Stimulated activated naive CD8-positive, alpha-beta T cell treated with anti-CD3 and anti-CD28 coated beads, Interleukin-15, Interleukin-2, amounts not matched to agents 100 ng/mL and 50 ng/mL, for 24 hours (primary cell): ENCODE measurements at regions not wholly inside any gene's neighbourhood (a gene's known extent, or its start where the extent isn't known, plus 50 kb on each side); places are given as distances from the start of the nearest gene placed in this dataset.

Experiments used
- H3K27ac Mint-ChIP-seq: one replicate; pipeline ENCODE4 v1.8.0; 2021; ENCODE audit warnings: mild to moderate bottlenecking, mixed read lengths
- H3K27me3 Mint-ChIP-seq: one replicate; pipeline ENCODE4 v1.8.0; 2021; ENCODE audit warnings: mixed read lengths
- H3K36me3 Mint-ChIP-seq: one replicate; pipeline ENCODE4 v1.8.0; 2021; ENCODE audit warnings: low read depth, mixed read lengths
- H3K4me1 Mint-ChIP-seq: one replicate; pipeline ENCODE4 v1.8.0; 2021; ENCODE audit warnings: low read depth, mixed read lengths
- H3K4me3 Mint-ChIP-seq: one replicate; pipeline ENCODE4 v1.8.0; 2021; ENCODE audit warnings: mild to moderate bottlenecking, mixed read lengths
- H3K9me3 Mint-ChIP-seq: one replicate; pipeline ENCODE4 v1.8.0; 2021; ENCODE audit warnings: mixed read lengths

- H3K4me1 Mint-ChIP-seq, result peaks cover 11% of the 10 kb centered on the region
- no peak overlapping the region for H3K27ac Mint-ChIP-seq
- peak overlapping the region; percentile 10 for H3K4me3 Mint-ChIP-seq
- no peaks in the 10 kb centered on the region for H3K36me3 Mint-ChIP-seq
- peaks cover 18% of the 10 kb centered on the region for H3K27me3 Mint-ChIP-seq
- no peaks in the 10 kb centered on the region for H3K9me3 Mint-ChIP-seq
Observed at GRCh38 chr22:44595841-44596341, 97.9 kb upstream of the RTL6 start.

GRCh38 chr22:44594951-44595350 is 96.9 kb upstream of the RTL6 start:
- Mint-ChIP-seq H3K9me3 (no peaks in the 10 kb centered on the region), H3K4me3 (no peak overlapping the region), H3K27me3 (peaks cover 18% of the 10 kb centered on the region), H3K4me1 (peaks cover 11% of the 10 kb centered on the region), H3K36me3 (no peaks in the 10 kb centered on the region), H3K27ac (no peak overlapping the region)

- Mint-ChIP-seq H3K27me3 (peaks cover 26% of the 10 kb centered on the region), H3K27ac (no peak overlapping the region)
Observed at GRCh38 chr22:44592824-44593148, 94.8 kb upstream of the RTL6 start.

GRCh38 chr22:44592126-44592823 is 94.2 kb upstream of the RTL6 start:
- Mint-ChIP-seq H3K27ac (no peak overlapping the region), H3K4me1 (peaks cover 11% of the 10 kb centered on the region), H3K36me3 (no peaks in the 10 kb centered on the region), H3K4me3 (no peak overlapping the region), H3K9me3 (peaks cover 3% of the 10 kb centered on the region), H3K27me3 (peaks cover 29% of the 10 kb centered on the region)

More at GRCh38 chr22:44592824-44593148, 94.8 kb upstream of the RTL6 start:
- Mint-ChIP-seq H3K9me3 (peaks cover 3% of the 10 kb centered on the region), H3K36me3 (no peaks in the 10 kb centered on the region), H3K4me3 (no peak overlapping the region), H3K4me1 (peaks cover 11% of the 10 kb centered on the region)

- Mint-ChIP-seq H3K27me3 (peaks cover 35% of the 10 kb centered on the region), H3K36me3 (no peaks in the 10 kb centered on the region), H3K27ac (no peak overlapping the region), H3K9me3 (peaks cover 3% of the 10 kb centered on the region), H3K4me1 (peaks cover 16% of the 10 kb centered on the region), H3K4me3 (no peak overlapping the region)
Observed at GRCh38 chr22:44591146-44591790, 93.2 kb upstream of the RTL6 start.

GRCh38 chr22:44590291-44590690 is 92.3 kb upstream of the RTL6 start:
- H3K4me1 Mint-ChIP-seq, result peaks cover 10% of the 10 kb centered on the region
- H3K27ac Mint-ChIP-seq, result no peak overlapping the region
- H3K27me3 Mint-ChIP-seq, result peaks cover 29% of the 10 kb centered on the region
- no peaks in the 10 kb centered on the region for H3K36me3 Mint-ChIP-seq
- no peak overlapping the region for H3K4me3 Mint-ChIP-seq
- peaks cover 3% of the 10 kb centered on the region for H3K9me3 Mint-ChIP-seq

GRCh38 chr22:44589831-44590230 is 91.8 kb upstream of the RTL6 start:
- Mint-ChIP-seq H3K27ac (no peak overlapping the region), H3K27me3 (peaks cover 26% of the 10 kb centered on the region), H3K4me3 (no peak overlapping the region), H3K4me1 (peaks cover 8% of the 10 kb centered on the region), H3K9me3 (peaks cover 3% of the 10 kb centered on the region), H3K36me3 (no peaks in the 10 kb centered on the region)

- no peak overlapping the region for H3K27ac Mint-ChIP-seq
- H3K4me1 Mint-ChIP-seq, result peaks cover 5% of the 10 kb centered on the region
- peaks cover 20% of the 10 kb centered on the region for H3K27me3 Mint-ChIP-seq
- H3K36me3 Mint-ChIP-seq, result no peaks in the 10 kb centered on the region
- H3K4me3 Mint-ChIP-seq, result no peak overlapping the region
- H3K9me3 Mint-ChIP-seq, result peaks cover 3% of the 10 kb centered on the region
Observed at GRCh38 chr22:44588348-44588747, 90.3 kb upstream of the RTL6 start.

GRCh38 chr22:44587737-44588310 is 89.8 kb upstream of the RTL6 start:
- peaks cover 3% of the 10 kb centered on the region for H3K9me3 Mint-ChIP-seq
- H3K27me3 Mint-ChIP-seq, result peaks cover 20% of the 10 kb centered on the region
- peaks cover 5% of the 10 kb centered on the region for H3K4me1 Mint-ChIP-seq
- H3K4me3 Mint-ChIP-seq, result no peak overlapping the region
- no peaks in the 10 kb centered on the region for H3K36me3 Mint-ChIP-seq
- no peak overlapping the region for H3K27ac Mint-ChIP-seq

GRCh38 chr22:44586999-44587736 is 89.1 kb upstream of the RTL6 start:
- no peaks in the 10 kb centered on the region for H3K36me3 Mint-ChIP-seq
- peaks cover 5% of the 10 kb centered on the region for H3K4me1 Mint-ChIP-seq
- no peak overlapping the region for H3K27ac Mint-ChIP-seq
- H3K4me3 Mint-ChIP-seq, result peak overlapping the region; percentile 39
- H3K9me3 Mint-ChIP-seq, result peaks cover 3% of the 10 kb centered on the region
- H3K27me3 Mint-ChIP-seq, result peaks cover 20% of the 10 kb centered on the region

- Mint-ChIP-seq H3K9me3 (peaks cover 3% of the 10 kb centered on the region), H3K27ac (no peak overlapping the region), H3K27me3 (peaks cover 20% of the 10 kb centered on the region), H3K36me3 (no peaks in the 10 kb centered on the region), H3K4me3 (peak overlapping the region; percentile 39), H3K4me1 (peaks cover 5% of the 10 kb centered on the region)
Observed at GRCh38 chr22:44586351-44586990, 88.4 kb upstream of the RTL6 start.

GRCh38 chr22:44585559-44586350 is 87.7 kb upstream of the RTL6 start:
- peaks cover 20% of the 10 kb centered on the region for H3K27me3 Mint-ChIP-seq
- no peaks in the 10 kb centered on the region for H3K36me3 Mint-ChIP-seq
- H3K27ac Mint-ChIP-seq, result no peak overlapping the region
- peaks cover 3% of the 10 kb centered on the region for H3K9me3 Mint-ChIP-seq
- peaks cover 5% of the 10 kb centered on the region for H3K4me1 Mint-ChIP-seq
- H3K4me3 Mint-ChIP-seq, result no peak overlapping the region

GRCh38 chr22:44584256-44584902 is 86.3 kb upstream of the RTL6 start:
- Mint-ChIP-seq H3K27me3 (peaks cover 19% of the 10 kb centered on the region), H3K4me1 (peaks cover 5% of the 10 kb centered on the region), H3K36me3 (no peaks in the 10 kb centered on the region), H3K4me3 (no peak overlapping the region), H3K9me3 (peaks cover 3% of the 10 kb centered on the region), H3K27ac (no peak overlapping the region)
